Cerebellar cortex (tissue), 1 donor: ENCODE measurements at regions not wholly inside any gene's neighbourhood (a gene's known extent, or its start where the extent isn't known, plus 50 kb on each side); places are given as distances from the start of the nearest gene placed in this dataset.

Experiments
- DNase-seq: peaks from one replicate; pipeline ENCODE4 v3.0.0-alpha.2; 2015; ENCODE audit warnings: low spot score

GRCh38 chr1:169053196-169053595 lies 53.3 kb upstream of the ATP1B1 start:
- no peak for DNase-seq
